IMR-90 (cell line): ENCODE measurements at regions not wholly inside any gene's neighbourhood (a gene's known extent, or its start where the extent isn't known, plus 50 kb on each side); places are given as distances from the start of the nearest gene placed in this dataset.

Experiments
- MAZ ChIP-seq: IDR thresholded peaks from 2 replicates; pipeline ENCODE4 v1.6.1; 2012; ENCODE audit warnings: low read depth, mild to moderate bottlenecking, low read length, improper control_type of control experiment, moderate library complexity, borderline replicate concordance
- MXI1 ChIP-seq: IDR thresholded peaks from 2 replicates; pipeline ENCODE4 v1.6.1; 2012; ENCODE audit warnings: low read depth, mild to moderate bottlenecking, low read length, moderate library complexity, borderline replicate concordance
- POLR2A ChIP-seq: IDR thresholded peaks from 2 replicates; pipeline ENCODE4 v1.6.1; 2012; ENCODE audit warnings: mild to moderate bottlenecking, low read depth, low read length
- RFX5 ChIP-seq: IDR thresholded peaks from 2 replicates; pipeline ENCODE4 v1.8.0; 2012; ENCODE audit warnings: low read depth, mild to moderate bottlenecking, low read length, moderate library complexity
- SMC3 ChIP-seq: fragments of 150-350 bp; IDR thresholded peaks from 2 replicates; pipeline ENCODE4 v1.6.1; 2016; ENCODE audit warnings: low read depth, mild to moderate bottlenecking, antibody characterized with exemption, low read length, moderate library complexity
- TF ChIP-seq, protein P1 (sequence below): conservative IDR thresholded peaks from 2 replicates; pipeline ENCODE4 v1.5.1; 2012; ENCODE audit warnings: mild to moderate bottlenecking, low read depth, low read length, improper control_type of control experiment
- TF ChIP-seq, protein P2 (sequence below): fragments of 150-350 bp; IDR thresholded peaks from 2 replicates; pipeline ENCODE4 v1.6.1; 2017; ENCODE audit warnings: mild to moderate bottlenecking, antibody characterized with exemption, low read length, low read depth
- TF ChIP-seq, protein P3 (sequence below): fragments of 150-350 bp; IDR thresholded peaks from 2 replicates; pipeline ENCODE4 v1.6.1; 2016; ENCODE audit warnings: low read depth, mild to moderate bottlenecking, low read length, moderate library complexity, borderline replicate concordance

DNA sequence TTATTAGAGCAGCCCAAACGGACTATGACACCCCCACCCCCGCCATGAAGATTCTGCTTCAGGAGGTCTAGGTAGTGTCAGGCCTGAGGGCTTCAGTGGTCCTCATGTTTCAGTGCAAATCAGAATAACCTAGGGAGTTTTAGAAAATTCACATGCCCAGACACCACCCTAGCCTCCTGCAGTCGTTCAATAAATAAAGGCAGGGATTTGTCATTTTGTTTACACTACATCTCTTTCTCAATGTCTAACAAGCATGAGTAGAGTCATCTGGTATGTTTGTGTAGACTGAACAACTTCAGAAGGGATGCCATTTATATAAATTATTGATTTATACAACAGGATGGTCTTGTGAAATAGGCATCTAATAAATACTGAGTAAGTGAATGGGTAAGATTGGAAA, 112.1 kb upstream of the SERPINE2 start:
- TF ChIP-seq, protein P1, sequence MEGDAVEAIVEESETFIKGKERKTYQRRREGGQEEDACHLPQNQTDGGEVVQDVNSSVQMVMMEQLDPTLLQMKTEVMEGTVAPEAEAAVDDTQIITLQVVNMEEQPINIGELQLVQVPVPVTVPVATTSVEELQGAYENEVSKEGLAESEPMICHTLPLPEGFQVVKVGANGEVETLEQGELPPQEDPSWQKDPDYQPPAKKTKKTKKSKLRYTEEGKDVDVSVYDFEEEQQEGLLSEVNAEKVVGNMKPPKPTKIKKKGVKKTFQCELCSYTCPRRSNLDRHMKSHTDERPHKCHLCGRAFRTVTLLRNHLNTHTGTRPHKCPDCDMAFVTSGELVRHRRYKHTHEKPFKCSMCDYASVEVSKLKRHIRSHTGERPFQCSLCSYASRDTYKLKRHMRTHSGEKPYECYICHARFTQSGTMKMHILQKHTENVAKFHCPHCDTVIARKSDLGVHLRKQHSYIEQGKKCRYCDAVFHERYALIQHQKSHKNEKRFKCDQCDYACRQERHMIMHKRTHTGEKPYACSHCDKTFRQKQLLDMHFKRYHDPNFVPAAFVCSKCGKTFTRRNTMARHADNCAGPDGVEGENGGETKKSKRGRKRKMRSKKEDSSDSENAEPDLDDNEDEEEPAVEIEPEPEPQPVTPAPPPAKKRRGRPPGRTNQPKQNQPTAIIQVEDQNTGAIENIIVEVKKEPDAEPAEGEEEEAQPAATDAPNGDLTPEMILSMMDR: no peak
- no peak for TF ChIP-seq POLR2A
- TF ChIP-seq MXI1: no peak
- no peak for TF ChIP-seq RFX5
- TF ChIP-seq SMC3: no peak
- no peak for TF ChIP-seq MAZ
- TF ChIP-seq, protein P2, sequence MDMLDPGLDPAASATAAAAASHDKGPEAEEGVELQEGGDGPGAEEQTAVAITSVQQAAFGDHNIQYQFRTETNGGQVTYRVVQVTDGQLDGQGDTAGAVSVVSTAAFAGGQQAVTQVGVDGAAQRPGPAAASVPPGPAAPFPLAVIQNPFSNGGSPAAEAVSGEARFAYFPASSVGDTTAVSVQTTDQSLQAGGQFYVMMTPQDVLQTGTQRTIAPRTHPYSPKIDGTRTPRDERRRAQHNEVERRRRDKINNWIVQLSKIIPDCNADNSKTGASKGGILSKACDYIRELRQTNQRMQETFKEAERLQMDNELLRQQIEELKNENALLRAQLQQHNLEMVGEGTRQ: no peak
- TF ChIP-seq, protein P3, sequence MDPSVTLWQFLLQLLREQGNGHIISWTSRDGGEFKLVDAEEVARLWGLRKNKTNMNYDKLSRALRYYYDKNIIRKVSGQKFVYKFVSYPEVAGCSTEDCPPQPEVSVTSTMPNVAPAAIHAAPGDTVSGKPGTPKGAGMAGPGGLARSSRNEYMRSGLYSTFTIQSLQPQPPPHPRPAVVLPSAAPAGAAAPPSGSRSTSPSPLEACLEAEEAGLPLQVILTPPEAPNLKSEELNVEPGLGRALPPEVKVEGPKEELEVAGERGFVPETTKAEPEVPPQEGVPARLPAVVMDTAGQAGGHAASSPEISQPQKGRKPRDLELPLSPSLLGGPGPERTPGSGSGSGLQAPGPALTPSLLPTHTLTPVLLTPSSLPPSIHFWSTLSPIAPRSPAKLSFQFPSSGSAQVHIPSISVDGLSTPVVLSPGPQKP: no peak
